GM18858 (cell line): ENCODE measurements at regions not wholly inside any gene's neighbourhood (a gene's known extent, or its start where the extent isn't known, plus 50 kb on each side); places are given as distances from the start of the nearest gene placed in this dataset.

Source experiments
- ATAC-seq: cut with Tn5 transposase; IDR thresholded peaks from one replicate; pipeline ENCODE4 v1.9.1; 2021; ENCODE audit not compliant: unreplicated experiment

- no peak for ATAC-seq
Measured at GRCh38 chr4:104138116-104138515, 356.6 kb downstream of the CXXC4 start.

GRCh38 chr4:104129243-104129642, 365.5 kb downstream of the CXXC4 start:
- ATAC-seq, result no peak

- ATAC-seq, result no peak
Measured at GRCh38 chr4:104128850-104129213, 365.9 kb downstream of the CXXC4 start.

- no peak for ATAC-seq
Measured at GRCh38 chr4:104128031-104128849, 366.5 kb downstream of the CXXC4 start.

- no peak for ATAC-seq
Measured at GRCh38 chr4:104123021-104123420, 371.7 kb downstream of the CXXC4 start.

GRCh38 chr4:104117776-104118175, 376.9 kb downstream of the CXXC4 start:
- ATAC-seq, result no peak

- ATAC-seq, result no peak
Measured at GRCh38 chr4:104113850-104114249, 380.8 kb downstream of the CXXC4 start.

- no peak for ATAC-seq
Measured at GRCh38 chr4:104099141-104099540, 379.4 kb upstream of the TACR3 start.

- ATAC-seq, result no peak
Measured at GRCh38 chr4:104093247-104093646, 373.5 kb upstream of the TACR3 start.

- no peak for ATAC-seq
Measured at GRCh38 chr4:104073229-104073628, 353.4 kb upstream of the TACR3 start.

- ATAC-seq, result no peak
Measured at GRCh38 chr4:104066533-104066932, 346.7 kb upstream of the TACR3 start.

GRCh38 chr4:104064646-104065577, 345.1 kb upstream of the TACR3 start:
- ATAC-seq, result peak; percentile 77

GRCh38 chr4:104063341-104063740, 343.6 kb upstream of the TACR3 start:
- ATAC-seq, result no peak

GRCh38 chr4:104044369-104044768, 324.6 kb upstream of the TACR3 start:
- ATAC-seq, result no peak

- no peak for ATAC-seq
Measured at GRCh38 chr4:104032896-104033295, 313.1 kb upstream of the TACR3 start.

- no peak for ATAC-seq
Measured at GRCh38 chr4:104025251-104025650, 305.5 kb upstream of the TACR3 start.

GRCh38 chr4:104022831-104023230, 303.0 kb upstream of the TACR3 start:
- ATAC-seq, result no peak

- ATAC-seq, result no peak
Measured at GRCh38 chr4:104022226-104022625, 302.4 kb upstream of the TACR3 start.

GRCh38 chr4:104020641-104021040, 300.9 kb upstream of the TACR3 start:
- ATAC-seq, result no peak

- ATAC-seq, result no peak
Measured at GRCh38 chr4:104017213-104017612, 297.4 kb upstream of the TACR3 start.

- ATAC-seq, result no peak
Measured at GRCh38 chr4:104015680-104016079, 295.9 kb upstream of the TACR3 start.

- ATAC-seq, result no peak
Measured at GRCh38 chr4:104010722-104011121, 290.9 kb upstream of the TACR3 start.
